Testis (tissue), 2 donors: ENCODE measurements at regions not wholly inside any gene's neighbourhood (a gene's known extent, or its start where the extent isn't known, plus 50 kb on each side); places are given as distances from the start of the nearest gene placed in this dataset.

ENCODE experiments used
- CTCF ChIP-seq, 3 experiments: fragments of 450-650 bp in 2 of 3; fragments of 200-600 bp in 1 of 3; sonication (generic) in 1 of 3; IDR thresholded peaks; one replicate each; pipeline ENCODE4 v1.5.1; 2016 to 2019; ENCODE audit warnings: antibody characterized with exemption in 3 of 3, mild to moderate bottlenecking in 2 of 3, moderate library complexity in 1 of 3
- POLR2A ChIP-seq: fragments of 450-650 bp; IDR thresholded peaks from one replicate; pipeline ENCODE4 v1.6.1; 2017; ENCODE audit warnings: antibody characterized with exemption, mild to moderate bottlenecking, moderate library complexity

- TF ChIP-seq CTCF (IDR thresholded peaks at IDR 0.05) (no peak), POLR2A (no peak)
Measured at GRCh38 chr5:57677235-57677634, 194.6 kb upstream of the ACTBL2 start.
